Breast epithelium (tissue), 3 donors: ENCODE measurements at regions not wholly inside any gene's neighbourhood (a gene's known extent, or its start where the extent isn't known, plus 50 kb on each side); places are given as distances from the start of the nearest gene placed in this dataset.
"Not testable (repeated sequence)": the region's sequence is repeated elsewhere in the genome, so short reads cannot be mapped to it uniquely, and the experiment has no call there.

Experiments
- CTCF ChIP-seq, 3 donors: fragments of 450-650 bp; IDR thresholded peaks; one replicate each; pipeline ENCODE4 v1.5.1; 2016 to 2017; ENCODE audit warnings: antibody characterized with exemption in 3 of 3, mild to moderate bottlenecking in 3 of 3, moderate library complexity in 3 of 3
- POLR2A ChIP-seq: fragments of 450-650 bp; IDR thresholded peaks from one replicate; pipeline ENCODE4 v1.6.1; 2016; ENCODE audit warnings: antibody characterized with exemption, mild to moderate bottlenecking, moderate library complexity
- POLR2AphosphoS5 ChIP-seq, 3 donors: sonication (generic); formaldehyde crosslinking; IDR thresholded peaks; one replicate each; pipeline ENCODE4 v1.6.1; 2017; ENCODE audit warnings: antibody characterized with exemption in 3 of 3

- TF ChIP-seq CTCF (IDR thresholded peaks at IDR 0.05); POLR2A; POLR2AphosphoS5 (IDR thresholded peaks at IDR 0.05): not testable (repeated sequence)
These were observed 181.7 kb downstream of the POTEB3 start for GRCh38 chr15:21258635-21259034.
